ENCODE measurements at regions not wholly inside any gene's neighbourhood (a gene's known extent, or its start where the extent isn't known, plus 50 kb on each side); places are given as distances from the start of the nearest gene placed in this dataset.

DNA sequence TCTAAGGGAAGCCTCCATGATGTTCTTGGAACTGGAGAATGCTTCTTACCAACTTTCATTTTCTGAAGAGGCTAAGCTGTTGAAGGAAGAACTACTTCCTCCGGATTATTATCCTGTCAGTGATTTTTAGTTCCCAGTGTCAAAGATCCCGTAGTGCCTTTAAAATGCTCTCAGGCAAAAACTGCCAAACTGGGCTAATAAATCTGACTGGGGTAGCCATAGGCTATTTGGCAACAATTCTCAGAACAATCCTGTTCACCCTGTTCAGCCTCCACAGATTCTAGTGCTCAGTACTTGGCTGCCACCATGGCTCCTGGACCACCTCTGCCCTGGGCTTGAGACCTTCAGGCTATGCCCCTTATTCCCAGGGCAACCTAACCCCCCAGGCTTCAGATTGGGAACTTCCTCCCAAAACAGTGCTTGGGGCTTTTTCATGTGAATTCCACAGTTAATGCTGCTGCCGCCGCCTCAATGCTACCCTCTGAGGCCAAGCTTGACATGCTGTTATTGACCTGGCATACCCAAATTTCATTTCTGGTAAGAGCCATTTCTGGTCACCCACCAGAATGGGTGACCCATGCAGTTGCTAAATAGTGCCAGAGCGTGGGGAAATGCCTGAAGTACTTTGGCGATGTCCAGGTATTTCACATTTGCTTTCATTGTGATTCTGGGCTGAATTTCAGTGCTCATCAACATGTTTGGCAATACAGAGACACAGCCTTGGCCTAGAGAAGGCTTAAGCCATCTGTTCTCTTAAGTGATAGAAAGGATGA, 110.0 kb upstream of the ARHGAP5 start:
- no peak for DNase-seq

DNA sequence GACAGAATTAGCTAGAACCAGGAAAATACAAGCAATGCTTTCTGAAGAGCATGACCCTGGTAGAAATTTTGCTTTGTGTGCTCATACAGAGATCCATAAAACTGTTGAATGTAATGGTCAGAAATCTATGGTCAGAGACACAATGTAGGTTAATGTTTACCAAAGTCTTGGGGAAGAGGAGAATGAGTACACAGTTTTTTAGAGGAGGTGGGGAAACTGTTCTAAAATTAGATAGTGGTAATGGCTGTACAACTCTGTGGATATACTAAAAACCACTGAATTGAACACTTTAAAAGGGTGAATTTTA, 109.5 kb upstream of the ARHGAP5 start:
- no peak for DNase-seq

DNA sequence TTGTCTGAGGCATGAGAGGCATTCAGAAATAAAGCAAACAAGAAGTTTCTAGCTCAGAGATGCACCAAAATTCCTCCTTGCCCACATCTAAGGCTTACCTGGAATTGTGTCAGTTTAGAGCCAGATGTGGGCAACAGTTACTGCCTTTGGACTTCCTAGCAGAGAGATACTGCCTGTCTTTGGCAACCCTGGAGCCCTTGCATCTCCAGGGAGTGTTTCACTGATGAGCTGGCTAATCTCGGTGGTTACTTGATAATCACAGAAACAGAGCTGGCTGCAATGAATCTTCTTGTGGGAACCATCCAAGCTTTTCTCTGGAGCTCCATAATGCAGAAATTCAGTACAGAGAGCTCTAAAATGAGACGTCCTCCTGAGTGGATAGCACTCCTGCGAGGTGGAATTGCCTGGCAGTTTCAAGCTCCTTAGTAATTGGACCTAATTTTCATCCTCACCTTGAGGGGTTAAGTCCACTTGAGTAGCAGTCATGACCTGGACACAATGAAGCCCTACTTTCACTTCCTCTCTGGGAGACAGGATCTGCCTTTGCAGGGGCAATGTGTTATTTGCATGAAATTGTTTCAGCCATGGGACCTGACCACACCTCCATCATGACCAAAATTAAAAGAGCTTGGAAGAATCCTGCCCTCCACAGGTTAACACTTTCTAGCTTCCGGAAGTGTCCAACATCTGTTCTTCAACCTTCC, 108.8 kb upstream of the ARHGAP5 start:
- DNase-seq = no peak

DNA sequence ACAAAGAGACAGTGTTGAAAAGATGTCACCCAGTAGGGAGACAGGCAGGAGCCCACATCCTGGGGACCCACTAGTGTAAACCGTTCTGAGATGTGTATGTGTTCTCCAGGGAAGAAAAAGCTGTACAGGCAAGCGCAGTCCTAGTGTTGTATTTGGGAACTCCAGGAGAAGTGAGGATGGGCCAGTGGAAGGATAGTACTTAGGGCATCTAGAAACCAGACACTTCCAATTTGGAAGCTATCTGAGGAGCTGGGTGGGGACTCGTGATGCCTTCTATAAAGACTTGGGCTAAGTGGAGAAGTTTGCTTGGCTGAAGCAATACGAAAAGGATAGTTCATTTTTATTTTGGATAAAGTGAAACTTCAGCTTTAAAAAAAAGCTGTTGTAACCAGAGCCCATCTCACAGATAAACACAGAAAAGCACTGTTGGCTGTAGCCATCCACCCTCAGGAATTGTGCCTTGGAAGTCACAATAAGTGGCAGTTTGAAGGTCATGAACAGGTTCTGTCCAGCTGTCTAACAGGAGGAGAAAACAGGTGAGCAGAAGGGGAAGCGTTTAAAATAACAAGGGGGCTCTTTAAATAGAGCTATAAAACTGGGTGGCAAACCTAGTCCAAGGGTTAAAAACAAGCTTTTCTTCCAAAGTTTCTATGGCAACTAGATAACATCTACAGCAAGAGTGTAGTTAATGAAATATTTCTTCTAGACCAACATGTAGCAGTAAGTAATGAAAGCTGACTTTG, 108.0 kb upstream of the ARHGAP5 start:
- DNase-seq = no peak

DNA sequence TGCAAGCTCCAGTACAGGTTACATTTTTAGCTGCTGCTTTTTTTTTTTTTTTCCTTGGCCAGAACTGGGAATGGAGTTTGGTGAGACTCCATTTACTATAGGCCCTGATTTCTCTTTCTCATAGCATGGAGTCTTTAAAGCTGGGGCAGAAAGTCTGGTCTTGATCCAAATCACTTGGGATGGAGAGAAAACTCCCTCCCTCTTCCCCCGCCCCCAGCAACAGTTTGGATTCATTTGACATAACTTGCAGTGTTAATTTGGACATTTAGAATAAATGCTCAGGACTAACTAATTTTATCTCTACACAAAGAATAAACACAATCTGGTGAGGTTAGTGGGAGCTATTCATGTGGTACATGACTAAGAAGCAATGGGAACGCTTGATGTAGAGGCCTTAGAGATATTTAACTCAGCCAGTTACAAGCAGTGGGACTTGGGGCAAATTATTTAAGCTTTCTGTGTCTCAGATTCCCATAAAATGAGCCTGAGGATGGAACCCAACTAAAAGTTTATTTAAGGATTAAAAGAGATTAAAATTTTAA, 107.3 kb upstream of the ARHGAP5 start:
- DNase-seq = no peak

DNA sequence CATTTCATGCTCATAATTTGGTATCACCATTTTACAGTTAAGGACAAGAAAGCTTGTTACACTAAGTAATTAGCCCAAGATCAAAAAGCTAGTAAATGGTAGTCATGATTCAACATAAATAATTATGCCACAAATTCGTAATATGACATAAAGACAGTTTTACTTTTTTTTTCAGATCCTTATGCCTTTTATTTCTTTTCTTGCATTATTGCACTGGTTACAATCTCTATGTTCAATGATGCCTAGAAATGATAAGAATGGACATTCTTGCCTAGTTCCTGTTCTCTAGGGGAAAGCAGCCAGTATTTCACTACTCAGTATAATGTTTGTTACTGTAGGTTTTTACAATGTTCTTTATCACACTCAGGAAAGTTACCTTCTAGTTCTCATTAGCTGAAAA, 106.4 kb upstream of the ARHGAP5 start:
- DNase-seq = no peak

DNA sequence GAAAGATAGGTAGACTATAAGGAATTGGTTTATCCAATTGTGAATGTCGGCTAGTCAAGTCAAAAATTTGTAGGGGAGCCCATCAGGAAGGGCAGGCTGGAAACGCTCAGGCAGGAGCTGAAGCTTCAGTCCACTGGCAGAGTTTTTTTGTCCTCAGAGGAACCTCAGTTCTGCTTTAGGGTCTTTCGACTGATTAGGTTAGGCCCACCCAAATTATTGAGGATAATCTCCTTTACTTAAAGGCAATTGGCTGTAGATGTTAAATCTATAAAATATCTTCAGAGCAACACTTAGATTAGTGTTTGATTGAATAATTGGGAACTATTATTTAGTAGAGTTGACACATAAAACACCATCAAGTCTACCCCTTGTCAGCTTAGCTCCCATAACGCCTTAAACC, 105.5 kb upstream of the ARHGAP5 start:
- no peak for DNase-seq

DNA sequence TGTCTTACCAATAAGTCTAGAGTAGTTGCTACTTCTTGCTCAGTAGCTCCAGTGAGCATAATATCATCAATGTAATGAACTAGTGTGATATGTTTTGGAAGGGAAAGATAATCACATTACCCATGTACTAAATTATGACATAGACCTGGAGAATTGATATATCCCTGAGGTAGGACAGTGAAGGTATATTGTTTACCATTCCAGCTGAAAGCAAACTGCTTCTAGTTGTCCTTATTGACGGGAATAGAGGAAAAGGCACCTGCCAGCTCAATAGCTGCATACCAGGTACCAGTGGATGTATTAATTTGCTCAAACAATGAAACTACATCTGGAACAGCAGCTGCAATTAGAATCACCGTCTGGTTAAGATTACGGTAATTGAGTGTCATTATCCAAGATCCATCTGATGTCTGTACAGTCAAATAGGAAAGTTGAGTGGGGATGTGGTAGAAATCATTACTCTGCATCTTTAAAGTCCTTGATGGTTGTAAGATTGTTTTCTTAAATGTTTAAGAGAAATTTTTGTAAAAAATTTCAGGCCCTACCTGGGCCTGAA, 100.0 kb upstream of the ARHGAP5 start:
- no peak for DNase-seq

DNA sequence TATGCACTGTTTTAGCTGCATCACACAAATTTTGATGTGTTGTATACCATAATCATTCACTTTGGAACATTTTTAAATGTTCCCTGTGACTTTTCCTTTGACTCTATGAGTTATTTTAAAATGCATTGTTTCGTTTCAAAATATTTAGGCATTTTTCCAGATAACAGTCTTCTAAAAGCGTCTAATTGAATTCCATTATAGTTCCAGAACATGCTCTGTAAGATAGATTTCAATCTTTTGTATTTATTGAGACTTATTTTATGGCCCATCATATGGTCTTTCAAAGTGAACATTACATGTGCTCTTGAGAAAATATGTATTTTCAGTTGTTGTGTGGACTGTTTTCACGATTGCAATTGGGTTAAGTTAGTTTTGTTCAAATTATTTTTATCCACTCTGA, 98.7 kb upstream of the ARHGAP5 start:
- no peak for DNase-seq

DNA sequence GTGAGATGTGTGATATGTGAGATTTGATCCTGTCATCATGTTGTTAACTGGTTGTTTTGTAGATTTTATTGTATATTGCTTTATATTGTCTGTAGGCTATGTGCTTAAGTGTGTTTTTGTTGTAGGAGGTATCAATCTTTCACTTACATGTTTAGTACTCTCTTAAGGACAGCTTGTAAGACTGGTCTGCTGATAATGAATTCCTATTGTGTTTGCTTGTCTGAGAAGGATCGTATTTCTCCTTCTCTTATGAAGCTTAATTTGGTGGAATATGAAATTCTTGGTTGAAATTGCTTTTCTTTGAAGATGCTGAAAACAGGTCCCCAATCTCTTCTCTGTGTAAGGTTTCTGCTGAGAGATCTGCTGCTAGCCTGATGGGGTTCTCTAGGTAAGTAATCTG, 94.5 kb upstream of the ARHGAP5 start:
- DNase-seq = no peak

DNA sequence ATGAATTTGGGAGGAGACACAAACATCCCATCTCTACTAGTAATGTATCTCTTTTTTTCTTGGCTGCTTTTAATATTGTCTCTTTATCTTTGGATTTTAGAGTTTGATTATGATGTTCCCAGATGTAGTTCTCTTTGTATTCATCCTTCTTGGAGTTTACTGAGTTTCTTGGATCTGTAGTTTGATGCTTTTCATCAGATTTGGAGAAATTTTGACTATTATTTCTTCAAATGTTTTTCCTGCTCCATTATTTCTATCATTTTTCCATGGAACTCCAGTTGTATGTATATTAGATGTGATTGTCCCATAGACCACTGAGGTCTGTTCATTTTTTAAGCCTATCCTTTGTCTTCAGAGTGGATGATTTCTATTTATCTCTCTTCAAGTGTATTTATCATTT, 90.7 kb upstream of the ARHGAP5 start:
- DNase-seq = no peak

DNA sequence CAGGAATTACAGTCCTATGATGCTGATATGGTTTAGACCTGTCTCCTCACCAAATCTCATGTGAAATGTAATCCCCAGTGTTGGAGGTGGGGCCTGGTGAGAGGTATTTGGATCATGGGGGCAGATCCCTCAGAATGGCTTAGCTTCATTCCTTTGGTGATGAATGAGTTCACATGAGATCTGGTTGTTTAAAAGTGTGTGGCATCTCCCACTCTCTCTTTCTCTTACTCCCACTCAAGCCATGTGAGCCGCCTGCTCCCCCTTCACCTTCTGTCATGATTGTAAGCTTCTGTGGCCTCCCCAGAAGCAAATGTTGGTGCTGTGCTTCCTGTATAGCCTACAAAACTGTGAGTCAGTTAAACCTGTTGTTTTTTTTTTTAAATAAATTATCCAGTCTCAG, 89.4 kb upstream of the ARHGAP5 start:
- no peak for DNase-seq

DNA sequence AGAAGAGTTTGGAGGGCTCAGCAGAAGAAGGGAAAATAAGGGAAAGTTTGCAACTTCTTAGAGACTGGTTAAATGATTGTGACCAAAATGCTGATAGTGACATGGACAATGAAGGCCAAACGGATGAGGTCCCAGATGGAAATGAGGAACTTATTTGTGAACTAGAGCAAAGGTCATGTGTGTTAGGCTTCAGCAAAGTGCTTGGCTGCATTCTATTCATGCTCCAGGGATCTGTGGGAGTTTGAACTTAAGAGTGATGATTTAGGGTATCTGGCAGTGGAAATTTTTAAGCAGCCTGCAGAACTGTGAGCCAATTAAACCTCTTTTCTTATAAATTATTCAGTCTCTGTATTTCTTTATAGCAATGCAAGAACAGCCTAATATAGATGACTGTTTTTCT, 88.9 kb upstream of the ARHGAP5 start:
- no peak for DNase-seq

DNA sequence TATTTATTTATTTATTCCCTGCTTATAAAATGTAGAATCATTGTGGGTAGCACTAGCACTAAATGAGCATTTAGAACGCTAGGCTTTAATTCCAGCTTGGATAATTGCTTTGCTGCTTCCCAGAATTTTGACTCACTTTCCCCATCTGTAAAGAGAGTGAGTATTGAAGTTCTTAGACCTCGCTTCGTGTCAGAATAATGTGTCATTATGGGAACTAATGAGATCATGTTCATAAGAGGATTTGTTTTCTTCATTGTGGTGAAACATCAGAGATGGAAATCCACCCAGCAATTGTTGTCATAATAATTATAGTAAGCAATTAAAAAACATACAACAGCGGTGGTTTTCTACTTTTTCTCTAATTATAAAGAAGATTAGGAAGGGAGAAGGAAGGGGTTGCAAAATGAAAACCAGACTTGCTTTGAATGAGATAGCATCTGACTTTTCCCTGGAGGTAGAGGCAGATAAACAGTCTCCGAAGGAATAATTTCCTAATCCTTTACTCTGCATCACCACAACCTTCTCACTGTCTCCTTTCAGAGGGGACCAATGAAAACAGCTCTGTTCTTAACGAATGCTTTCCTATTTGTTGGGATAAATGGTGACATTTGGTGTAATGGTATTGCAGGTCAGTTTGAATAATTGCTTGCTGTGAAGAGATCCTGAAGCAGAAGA, 86.8 kb upstream of the ARHGAP5 start:
- no peak for DNase-seq

DNA sequence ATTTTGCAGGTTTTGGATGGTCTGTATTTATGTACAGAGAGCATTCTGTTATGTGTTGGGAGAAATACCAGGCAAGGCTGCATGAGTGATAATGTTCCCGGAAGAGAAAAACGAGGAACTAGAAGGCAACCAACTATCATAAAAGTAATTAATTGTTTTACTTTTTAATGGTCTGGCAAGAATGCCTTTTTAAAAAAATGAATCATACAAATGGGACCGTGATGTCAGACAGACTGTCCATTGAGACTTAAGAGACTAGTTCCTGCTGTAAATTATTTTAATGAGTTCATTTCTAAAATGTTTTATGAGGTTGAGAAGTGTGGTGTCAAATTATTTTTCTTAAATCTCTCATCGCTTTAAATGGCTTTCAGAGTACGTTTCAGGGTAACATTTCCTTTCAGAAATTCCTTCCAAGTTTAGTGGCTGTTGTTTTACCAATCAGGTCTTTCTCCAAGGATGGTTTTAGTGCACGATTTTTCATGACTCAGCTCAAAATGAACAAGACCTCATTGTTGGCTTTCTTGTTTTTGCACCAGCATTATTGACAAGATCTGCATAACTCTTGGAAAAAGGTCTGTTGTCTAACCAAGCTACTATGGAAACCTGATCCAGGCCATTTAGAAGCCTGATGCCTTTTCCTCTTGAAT, 86.1 kb upstream of the ARHGAP5 start:
- DNase-seq = no peak

DNA sequence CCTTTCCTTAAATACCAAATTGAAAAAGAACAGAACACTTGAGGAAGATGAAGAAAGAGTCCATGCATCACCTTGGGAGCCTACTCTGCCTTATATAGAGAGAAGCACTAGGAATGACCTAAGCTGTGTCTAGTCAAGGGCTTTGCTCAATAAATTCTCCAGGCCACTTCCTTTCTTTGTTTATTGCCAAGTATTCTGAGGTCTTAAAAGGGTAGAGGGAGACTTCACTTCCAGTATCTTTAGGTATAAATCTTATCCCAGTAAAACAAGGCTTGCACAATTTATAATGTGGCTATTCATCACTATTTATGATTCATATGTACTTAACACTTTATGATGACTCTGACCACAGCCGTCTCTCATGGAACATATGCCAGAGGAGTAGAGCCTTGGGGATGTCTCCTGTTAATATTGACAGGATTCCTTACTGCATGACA, 85.1 kb upstream of the ARHGAP5 start:
- no peak for DNase-seq

DNA sequence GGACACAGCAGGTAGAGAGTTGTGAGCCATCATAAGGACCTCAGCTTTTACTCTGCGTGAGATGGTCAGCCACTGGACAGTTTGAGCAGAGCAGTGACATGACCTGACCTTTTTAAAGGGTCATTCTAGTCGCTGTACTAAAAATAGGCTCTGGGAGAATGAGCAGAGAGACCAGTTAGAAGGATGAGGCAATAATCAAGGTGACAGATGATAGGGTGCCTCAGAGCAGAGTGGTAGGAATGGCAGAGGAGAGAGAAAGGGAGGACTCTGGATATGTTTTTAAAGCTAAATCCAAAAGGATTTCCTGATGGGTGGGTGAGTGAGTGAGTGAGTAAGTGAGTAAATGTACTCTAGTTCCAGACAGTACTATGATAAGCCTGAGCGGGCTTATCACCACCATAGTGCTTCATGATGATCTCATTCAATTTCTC, 83.6 kb upstream of the ARHGAP5 start:
- no peak for DNase-seq

DNA sequence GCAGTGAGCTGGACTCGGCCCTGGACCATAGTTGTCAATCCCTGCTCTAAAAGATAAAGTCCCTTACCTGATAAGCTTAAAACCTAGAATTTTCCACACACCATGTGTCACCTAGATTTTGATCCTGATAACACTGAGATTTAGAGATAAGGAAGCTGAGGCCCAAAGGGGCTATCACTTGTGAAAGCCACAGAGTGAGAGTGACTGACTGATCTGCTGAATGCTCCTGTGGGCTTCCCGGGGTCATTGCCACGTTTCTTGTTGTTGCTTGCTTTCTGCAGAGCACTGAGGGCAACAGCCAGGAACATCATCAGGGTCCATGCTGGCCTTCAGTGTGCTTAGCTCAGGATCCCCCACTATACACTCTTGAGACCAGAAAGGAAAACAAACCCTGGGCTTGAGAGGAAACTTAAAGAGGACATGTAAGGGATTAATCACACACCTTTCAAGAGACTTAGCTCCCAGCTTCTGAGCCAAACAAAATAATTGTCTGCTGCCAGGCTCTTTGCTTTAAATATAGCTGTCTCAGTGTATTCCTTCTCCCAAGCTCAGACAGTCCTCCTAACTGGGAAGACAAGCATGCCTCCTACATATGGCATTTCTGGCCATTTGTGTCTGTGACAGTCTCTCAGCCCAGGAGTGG, 82.6 kb upstream of the ARHGAP5 start:
- no peak for DNase-seq

DNA sequence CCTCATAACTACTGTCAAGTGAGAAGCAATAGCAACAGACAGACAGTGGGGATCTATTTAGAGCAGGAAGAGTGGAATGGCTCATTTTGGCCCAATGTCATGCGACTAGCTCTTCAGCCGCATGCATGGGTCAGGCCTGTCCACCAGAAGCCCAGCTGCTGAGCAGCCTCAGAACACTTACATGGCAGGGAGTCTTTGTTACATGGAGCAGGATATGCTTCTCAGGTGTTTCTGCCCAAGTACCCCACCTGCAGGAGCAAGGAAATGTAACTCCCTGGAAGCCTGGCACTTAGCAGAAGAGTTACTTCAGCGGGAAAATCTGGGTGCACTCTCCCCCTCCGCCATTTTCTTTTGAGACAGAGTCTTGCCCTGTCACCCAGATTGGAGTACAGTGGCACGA, 73.5 kb upstream of the ARHGAP5 start:
- no peak for DNase-seq

DNA sequence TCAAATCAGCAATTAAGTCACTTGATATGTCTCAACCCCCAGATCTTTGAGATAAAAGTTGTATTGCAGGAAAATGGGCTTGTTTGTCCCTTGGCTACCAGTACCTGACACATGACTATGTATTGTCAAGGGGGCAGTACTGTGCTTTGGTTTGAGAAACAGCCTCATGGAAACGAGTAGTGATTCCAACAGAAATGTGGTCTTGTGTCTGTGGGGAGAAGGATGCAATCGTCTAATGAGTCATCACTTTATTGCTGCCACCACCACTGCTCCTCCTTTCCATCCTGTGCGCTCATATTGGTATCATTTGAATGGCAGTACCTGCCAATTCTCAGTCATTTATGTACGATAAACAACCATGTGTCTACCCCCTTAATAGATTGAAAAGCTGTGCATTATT, 72.8 kb upstream of the ARHGAP5 start:
- DNase-seq = no peak

DNA sequence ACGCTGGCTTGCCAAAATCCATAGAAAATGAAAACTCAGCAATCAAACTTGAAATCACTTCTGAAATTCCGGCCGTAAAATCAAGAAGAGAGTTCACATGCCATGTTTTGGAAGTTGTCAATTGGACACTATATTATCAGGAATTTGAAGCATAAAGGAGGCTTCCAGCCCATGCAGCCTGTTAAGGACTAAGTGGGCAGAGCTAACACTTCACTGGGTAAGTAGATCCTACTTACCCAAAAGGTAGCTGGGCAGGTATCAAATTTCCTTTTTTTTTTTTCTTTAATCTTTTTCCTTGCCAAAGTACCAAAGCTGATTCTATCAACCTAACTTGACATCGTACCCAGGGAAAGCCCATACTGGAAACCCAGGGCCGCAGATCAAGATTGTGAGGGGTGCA, 71.5 kb upstream of the ARHGAP5 start:
- DNase-seq = no peak
